Mesenchymal stem cell (in vitro differentiated cells and primary cell): ENCODE measurements at regions not wholly inside any gene's neighbourhood (a gene's known extent, or its start where the extent isn't known, plus 50 kb on each side); places are given as distances from the start of the nearest gene placed in this dataset.

Experiments
- DNase-seq: peaks from one replicate; pipeline ENCODE4 v3.0.0-alpha.2; 2013
- H2AFZ ChIP-seq: one replicate; pipeline ENCODE4 v1.6.1; 2013; ENCODE audit warnings: low read depth, mild to moderate bottlenecking, control low read depth, inconsistent platforms, low read length, moderate library complexity
- H2AK5ac ChIP-seq: 2 replicates; pipeline ENCODE4 v1.6.1; 2013; ENCODE audit warnings: low read length, moderate library complexity, mild to moderate bottlenecking, inconsistent platforms; ENCODE audit not compliant: severe bottlenecking
- H2BK120ac ChIP-seq: one replicate; pipeline ENCODE4 v1.6.1; 2013; ENCODE audit warnings: low read depth, mild to moderate bottlenecking, inconsistent platforms, low read length, moderate library complexity
- H2BK12ac ChIP-seq, 2 experiments: one replicate each; pipeline ENCODE4 v1.6.1; 2013; ENCODE audit warnings: inconsistent platforms in 2 of 2, low read length in 2 of 2, mild to moderate bottlenecking in 2 of 2, moderate library complexity in 2 of 2, control low read depth in 1 of 2
- H2BK15ac ChIP-seq: one replicate; pipeline ENCODE4 v1.6.1; 2013; ENCODE audit warnings: mild to moderate bottlenecking, low read depth, inconsistent platforms; ENCODE audit not compliant: poor library complexity, severe bottlenecking
- H2BK5ac ChIP-seq: 2 replicates; pipeline ENCODE4 v1.6.1; 2013; ENCODE audit warnings: low read depth, mild to moderate bottlenecking, low read length, control low read depth, inconsistent platforms; ENCODE audit not compliant: poor library complexity, severe bottlenecking
- H3K14ac ChIP-seq, 2 experiments: one replicate each; pipeline ENCODE4 v1.6.1; 2013; ENCODE audit warnings: inconsistent platforms in 2 of 2, low read length in 2 of 2, control low read depth in 1 of 2, mild to moderate bottlenecking in 1 of 2, moderate library complexity in 1 of 2
- H3K18ac ChIP-seq, 2 experiments: one replicate each; pipeline ENCODE4 v1.6.1; 2013; ENCODE audit warnings: inconsistent platforms in 2 of 2, low read length in 2 of 2, control low read depth in 1 of 2, low read depth in 1 of 2, mild to moderate bottlenecking in 1 of 2
- H3K23ac ChIP-seq, 2 experiments: one replicate each; pipeline ENCODE4 v1.6.1; 2013; ENCODE audit warnings: inconsistent platforms in 2 of 2, low read length in 2 of 2, mild to moderate bottlenecking in 2 of 2, moderate library complexity in 2 of 2, control low read depth in 1 of 2
- H3K27ac ChIP-seq: 2 replicates; pipeline ENCODE4 v1.5.1; 2013; ENCODE audit warnings: mild to moderate bottlenecking, moderate library complexity, low read length, control low read depth, inconsistent platforms; ENCODE audit not compliant: poor library complexity, severe bottlenecking
- H3K27me3 ChIP-seq, 2 experiments: 2 replicates each; pipeline versions ENCODE4 v1.6.1 to v1.7.0; 2013; ENCODE audit warnings: low read length in 2 of 2, mild to moderate bottlenecking in 2 of 2, moderate library complexity in 2 of 2, control low read depth in 1 of 2, inconsistent platforms in 1 of 2; ENCODE audit not compliant: control insufficient read depth in 1 of 2, insufficient read depth in 1 of 2
- H3K36me3 ChIP-seq, 2 experiments: 2 replicates each; pipeline versions ENCODE4 v1.6.1 to v1.7.0; 2013; ENCODE audit warnings: low read length in 2 of 2, control low read depth in 1 of 2, inconsistent platforms in 1 of 2, low read depth in 1 of 2, mild to moderate bottlenecking in 1 of 2; ENCODE audit not compliant: insufficient read depth in 2 of 2, control insufficient read depth in 1 of 2
- H3K4ac ChIP-seq, 2 experiments: one replicate each; pipeline ENCODE4 v1.6.1; 2013; ENCODE audit warnings: inconsistent platforms in 2 of 2, low read length in 2 of 2, mild to moderate bottlenecking in 2 of 2, moderate library complexity in 2 of 2, control low read depth in 1 of 2, low read depth in 1 of 2
- H3K4me1 ChIP-seq: 2 replicates; pipeline ENCODE4 v1.6.1; 2013; ENCODE audit warnings: low read depth, low read length, control low read depth; ENCODE audit not compliant: control insufficient read depth, insufficient read depth
- H3K4me2 ChIP-seq: 2 replicates; pipeline ENCODE4 v1.6.1; 2013; ENCODE audit warnings: low read length, mild to moderate bottlenecking, inconsistent platforms; ENCODE audit not compliant: poor library complexity, severe bottlenecking
- H3K4me3 ChIP-seq, 2 experiments: 2 replicates each; pipeline versions ENCODE4 v1.5.1 to v1.7.0; 2013; ENCODE audit warnings: low read length in 2 of 2, mild to moderate bottlenecking in 2 of 2, control low read depth in 1 of 2, low read depth in 1 of 2; ENCODE audit not compliant: insufficient read depth in 1 of 2
- H3K79me1 ChIP-seq: replicated peaks from 2 replicates; pipeline ENCODE4 v1.6.1; 2013; ENCODE audit warnings: mild to moderate bottlenecking, control low read depth, low read length, inconsistent platforms; ENCODE audit not compliant: poor library complexity, severe bottlenecking
- H3K9ac ChIP-seq: 2 replicates; pipeline ENCODE4 v1.7.0; 2013; ENCODE audit warnings: mild to moderate bottlenecking, low read length, moderate library complexity
- H3K9me3 ChIP-seq: 2 replicates; pipeline ENCODE4 v1.7.0; 2013; ENCODE audit warnings: mild to moderate bottlenecking, low read length; ENCODE audit not compliant: control insufficient read depth
- H4K8ac ChIP-seq: one replicate; pipeline ENCODE4 v1.6.1; 2013; ENCODE audit warnings: inconsistent platforms, mild to moderate bottlenecking, low read length, moderate library complexity
- H4K91ac ChIP-seq: one replicate; pipeline ENCODE4 v1.6.1; 2013; ENCODE audit warnings: mild to moderate bottlenecking, low read length, inconsistent platforms
- WGBS: methylation state at CpG from one replicate; pipeline ENCODE4 v1.1.7; 2013; ENCODE audit warnings: mixed read lengths; 5-methylcytosine and 5-hydroxymethylcytosine counted together

DNA sequence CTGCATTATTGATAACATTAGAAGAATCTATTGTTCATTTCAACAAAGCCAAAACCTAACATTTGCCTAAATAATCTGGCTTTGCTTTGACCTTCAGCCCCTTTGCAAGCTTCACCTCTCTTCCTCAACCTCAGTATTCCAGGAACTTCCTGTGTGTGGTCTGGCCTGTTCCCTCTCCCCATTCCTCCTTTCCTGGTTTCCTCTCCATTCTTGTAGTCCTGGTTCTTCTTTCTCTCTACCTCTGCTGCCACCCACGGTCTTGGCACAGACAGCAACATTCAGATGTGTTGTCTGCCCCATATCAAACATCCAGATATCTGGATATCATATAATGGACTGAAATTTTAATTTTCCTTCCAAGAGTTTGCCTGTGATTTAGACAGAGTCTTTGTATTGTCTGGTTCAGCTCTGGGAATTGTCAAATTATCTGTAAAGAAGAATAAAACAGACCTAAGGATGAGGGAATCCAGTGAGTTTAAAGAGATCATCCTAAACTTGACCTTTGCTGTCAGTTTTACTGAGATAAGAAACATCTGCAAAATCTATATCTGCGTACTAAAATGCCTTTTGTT, 148.1 kb upstream of the KCTD3 start:
- Histone ChIP-seq H4K91ac (no peak overlapping the region), H3K36me3 (no peaks in the 10 kb centered on the region), H2BK5ac (no peak overlapping the region), H3K4me2 (no peak overlapping the region), H3K4ac (peak overlapping the region in 1 of 2 experiments; percentile 17), H2AFZ (no peak overlapping the region), H3K14ac (peak overlapping the region in 1 of 2 experiments; percentile 62), H3K23ac (no peak overlapping the region), H3K27ac (no peak overlapping the region), H2BK12ac (peak overlapping the region in 1 of 2 experiments; percentile 7), H3K79me1 (no peaks in the 10 kb centered on the region), H3K18ac (peak overlapping the region; percentile 26 to 81), H3K4me1 (no peaks in the 10 kb centered on the region), H2AK5ac (no peak overlapping the region), H3K4me3 (no peak overlapping the region), H2BK120ac (no peak overlapping the region), H3K9ac (no peak overlapping the region), H3K9me3 (no peaks in the 10 kb centered on the region), H4K8ac (no peak overlapping the region), H3K27me3 (no peaks in the 10 kb centered on the region), H2BK15ac (no peak overlapping the region)
- peak; percentile 19 for DNase-seq
- WGBS: 17% methylated on average over 1 of the region's 2 CpGs

DNA sequence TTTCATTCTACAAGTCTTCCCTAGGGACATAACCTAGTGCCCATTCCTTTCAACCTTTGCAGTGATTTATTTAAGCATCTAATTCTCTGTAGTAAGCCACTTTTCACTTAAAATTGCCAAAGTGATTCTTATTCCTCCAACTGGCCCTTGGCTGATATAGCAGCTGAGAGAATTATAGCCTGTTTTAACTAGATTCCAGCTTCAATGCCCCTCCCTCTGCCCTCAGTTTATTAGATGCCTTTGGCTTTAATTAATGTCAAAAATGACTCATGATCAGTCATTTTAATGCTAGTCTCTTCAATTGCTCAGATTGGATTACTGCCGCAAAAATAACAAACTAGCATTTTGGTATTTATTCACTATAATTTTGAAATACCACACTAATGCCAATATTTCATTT, 145.4 kb upstream of the KCTD3 start:
- H3K79me1 ChIP-seq: no peaks in the 10 kb centered on the region
- WGBS: 91% methylated on average over 1 of the region's 1 CpG
- DNase-seq: no peak

DNA sequence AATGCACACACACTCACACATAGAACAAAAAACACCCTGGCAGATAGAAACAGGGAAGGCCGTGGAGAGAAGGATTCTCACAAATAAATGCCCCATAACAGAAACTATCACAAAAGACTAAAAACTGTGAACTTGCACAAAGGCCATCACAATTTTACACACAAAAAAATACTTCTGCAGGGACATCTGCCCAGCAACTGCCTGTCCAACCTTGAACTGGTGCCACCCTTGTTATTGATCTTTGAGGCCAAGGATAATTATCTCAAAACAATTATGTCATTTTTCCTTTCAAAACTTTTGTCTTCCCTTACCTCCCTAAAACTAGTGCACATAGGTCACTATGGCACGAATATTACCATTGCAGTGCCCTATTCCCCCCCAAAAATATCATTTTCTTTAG, 143.8 kb upstream of the KCTD3 start:
- no peak overlapping the region for H2AFZ ChIP-seq
- H3K9me3 ChIP-seq: no peaks in the 10 kb centered on the region
- DNase-seq: no peak
- no peak overlapping the region for H2BK120ac ChIP-seq
- H2AK5ac ChIP-seq: no peak overlapping the region
- no peak overlapping the region for H3K23ac ChIP-seq
- H3K18ac ChIP-seq: no peak overlapping the region
- H3K27me3 ChIP-seq: no peaks in the 10 kb centered on the region
- peak overlapping the region in 1 of 2 experiments; percentile 15 for H3K4ac ChIP-seq
- H3K79me1 ChIP-seq: no peaks in the 10 kb centered on the region
- no peak overlapping the region for H2BK5ac ChIP-seq
- H3K4me3 ChIP-seq: no peak overlapping the region
- H3K27ac ChIP-seq: no peak overlapping the region
- no peaks in the 10 kb centered on the region for H3K36me3 ChIP-seq
- H2BK15ac ChIP-seq: no peak overlapping the region
- no peak overlapping the region for H3K9ac ChIP-seq
- H4K91ac ChIP-seq: no peak overlapping the region
- H2BK12ac ChIP-seq: no peak overlapping the region
- H3K4me2 ChIP-seq: no peak overlapping the region
- whole genome bisulfite sequencing: 87% methylated on average over 2 of the region's 2 CpGs
- H3K4me1 ChIP-seq: no peaks in the 10 kb centered on the region
- H3K14ac ChIP-seq: no peak overlapping the region
- no peak overlapping the region for H4K8ac ChIP-seq

More for the DNA sequence above, 145.4 kb upstream of the KCTD3 start:
- no peak overlapping the region for H3K4me3 ChIP-seq
- H3K9ac ChIP-seq: no peak overlapping the region
- H3K36me3 ChIP-seq: no peaks in the 10 kb centered on the region
- no peak overlapping the region for H4K91ac ChIP-seq
- H2AK5ac ChIP-seq: no peak overlapping the region
- no peak overlapping the region for H4K8ac ChIP-seq
- no peak overlapping the region for H2BK120ac ChIP-seq
- no peak overlapping the region for H2BK15ac ChIP-seq
- H3K27ac ChIP-seq: no peak overlapping the region
- no peak overlapping the region for H3K14ac ChIP-seq
- no peaks in the 10 kb centered on the region for H3K4me1 ChIP-seq
- H3K4ac ChIP-seq: no peak overlapping the region
- H3K18ac ChIP-seq: peak overlapping the region in 1 of 2 experiments; percentile 18
- H3K23ac ChIP-seq: no peak overlapping the region
- H2AFZ ChIP-seq: no peak overlapping the region
- no peak overlapping the region for H3K4me2 ChIP-seq
- H3K27me3 ChIP-seq: no peaks in the 10 kb centered on the region
- H2BK5ac ChIP-seq: no peak overlapping the region
- no peaks in the 10 kb centered on the region for H3K9me3 ChIP-seq
- H2BK12ac ChIP-seq: peak overlapping the region; percentile 63 to 77

DNA sequence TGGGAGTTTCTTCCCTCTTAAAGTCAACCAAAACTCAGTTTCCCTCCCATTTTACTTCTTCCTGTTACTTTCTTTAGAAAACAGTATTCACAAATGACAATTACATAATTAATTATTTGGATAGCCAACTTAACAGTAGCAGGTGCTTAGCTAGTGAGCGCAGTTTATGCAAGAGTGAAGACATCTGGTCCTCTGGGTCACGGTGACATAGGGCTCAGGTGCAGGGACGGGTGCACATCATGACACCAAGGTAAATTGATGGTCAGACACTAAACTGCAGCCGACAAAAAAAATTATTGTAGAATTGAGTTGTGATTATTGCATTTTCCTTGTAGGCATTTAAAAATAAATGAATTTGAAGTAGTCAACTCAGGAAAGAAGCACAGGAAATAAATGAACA, 142.0 kb upstream of the KCTD3 start:
- no peaks in the 10 kb centered on the region for H3K36me3 ChIP-seq
- H3K18ac ChIP-seq: no peak overlapping the region
- H3K27ac ChIP-seq: no peak overlapping the region
- no peak overlapping the region for H3K14ac ChIP-seq
- H3K79me1 ChIP-seq: no peaks in the 10 kb centered on the region
- no peak overlapping the region for H4K8ac ChIP-seq
- H3K4me1 ChIP-seq: no peaks in the 10 kb centered on the region
- no peaks in the 10 kb centered on the region for H3K27me3 ChIP-seq
- H2BK15ac ChIP-seq: no peak overlapping the region
- no peak overlapping the region for H3K4ac ChIP-seq
- no peak overlapping the region for H3K23ac ChIP-seq
- H2BK120ac ChIP-seq: no peak overlapping the region
- H2AFZ ChIP-seq: no peak overlapping the region
- no peak overlapping the region for H2BK5ac ChIP-seq
- H4K91ac ChIP-seq: no peak overlapping the region
- H3K4me3 ChIP-seq: no peak overlapping the region
- H2AK5ac ChIP-seq: no peak overlapping the region
- H2BK12ac ChIP-seq: no peak overlapping the region
- H3K9me3 ChIP-seq: no peaks in the 10 kb centered on the region
- H3K4me2 ChIP-seq: no peak overlapping the region
- WGBS: 88% methylated on average over 4 of the region's 4 CpGs
- no peak for DNase-seq
- no peak overlapping the region for H3K9ac ChIP-seq
